ENCODE measurements at regions not wholly inside any gene's neighbourhood (a gene's known extent, or its start where the extent isn't known, plus 50 kb on each side); places are given as distances from the start of the nearest gene placed in this dataset.

GRCh38 chr13:57787058-57787791 is 155.7 kb downstream of the PCDH17 start:
- no peak for TF ChIP-seq REST (IDR thresholded peaks at IDR 0.05; ENCODE audit: low read depth, low read length)
- TF ChIP-seq, protein P1, sequence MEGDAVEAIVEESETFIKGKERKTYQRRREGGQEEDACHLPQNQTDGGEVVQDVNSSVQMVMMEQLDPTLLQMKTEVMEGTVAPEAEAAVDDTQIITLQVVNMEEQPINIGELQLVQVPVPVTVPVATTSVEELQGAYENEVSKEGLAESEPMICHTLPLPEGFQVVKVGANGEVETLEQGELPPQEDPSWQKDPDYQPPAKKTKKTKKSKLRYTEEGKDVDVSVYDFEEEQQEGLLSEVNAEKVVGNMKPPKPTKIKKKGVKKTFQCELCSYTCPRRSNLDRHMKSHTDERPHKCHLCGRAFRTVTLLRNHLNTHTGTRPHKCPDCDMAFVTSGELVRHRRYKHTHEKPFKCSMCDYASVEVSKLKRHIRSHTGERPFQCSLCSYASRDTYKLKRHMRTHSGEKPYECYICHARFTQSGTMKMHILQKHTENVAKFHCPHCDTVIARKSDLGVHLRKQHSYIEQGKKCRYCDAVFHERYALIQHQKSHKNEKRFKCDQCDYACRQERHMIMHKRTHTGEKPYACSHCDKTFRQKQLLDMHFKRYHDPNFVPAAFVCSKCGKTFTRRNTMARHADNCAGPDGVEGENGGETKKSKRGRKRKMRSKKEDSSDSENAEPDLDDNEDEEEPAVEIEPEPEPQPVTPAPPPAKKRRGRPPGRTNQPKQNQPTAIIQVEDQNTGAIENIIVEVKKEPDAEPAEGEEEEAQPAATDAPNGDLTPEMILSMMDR (IDR thresholded peaks at IDR 0.05), result no peak
- TF ChIP-seq RFX5 (IDR thresholded peaks at IDR 0.05; ENCODE audit: low read length), result no peak
- no peak for TF ChIP-seq ELF1 (IDR thresholded peaks at IDR 0.05)
- no peak for TF ChIP-seq RXRA (IDR thresholded peaks at IDR 0.05; ENCODE audit: borderline replicate concordance, low read depth)
- no peak for TF ChIP-seq USF2 (IDR thresholded peaks at IDR 0.05; ENCODE audit: borderline replicate concordance, low read depth, low read length)
- no peak for TF ChIP-seq EP300 (IDR thresholded peaks at IDR 0.05; ENCODE audit: borderline replicate concordance in 1 of 2, low read depth in 1 of 2, low read length in 1 of 2)
- TF ChIP-seq SIN3A (IDR thresholded peaks at IDR 0.05; ENCODE audit: borderline replicate concordance, low read depth, low read length), result no peak
- TF ChIP-seq NRF1 (IDR thresholded peaks at IDR 0.05; ENCODE audit: low read depth, low read length), result no peak
- TF ChIP-seq SMC3 (IDR thresholded peaks at IDR 0.05; ENCODE audit: low read depth, low read length), result no peak
- no peak for TF ChIP-seq TEAD4 (IDR thresholded peaks at IDR 0.05; ENCODE audit: borderline replicate concordance, insufficient read depth)
- no peak for TF ChIP-seq POLR2AphosphoS5 (IDR thresholded peaks at IDR 0.05; ENCODE audit: low read depth, low read length)
- no peak for TF ChIP-seq MAX (IDR thresholded peaks at IDR 0.05; ENCODE audit: low read depth)
- no peak for TF ChIP-seq FOXM1 (IDR thresholded peaks at IDR 0.05; ENCODE audit: low read depth)
